WTC11 (cell line): ENCODE measurements at regions not wholly inside any gene's neighbourhood (a gene's known extent, or its start where the extent isn't known, plus 50 kb on each side); places are given as distances from the start of the nearest gene placed in this dataset.

ENCODE experiments used
- CTCF ChIP-seq: fragments of 200-600 bp; IDR thresholded peaks from 2 replicates; pipeline ENCODE4 v1.8.0; 2022; ENCODE audit warnings: antibody characterized with exemption
- MLX ChIP-seq: sonication (generic); formaldehyde crosslinking; IDR thresholded peaks from 2 replicates; pipeline ENCODE4 v1.8.1; 2023; ENCODE audit warnings: mild to moderate bottlenecking, missing genetic modification reagents, moderate library complexity

- TF ChIP-seq MLX (CRISPR knock-in tag) (no peak), CTCF (no peak)
Observed at GRCh38 chr10:129107525-129107924, 359.5 kb upstream of the MGMT start.
